Stimulated activated naive CD8-positive, alpha-beta T cell treated with anti-CD3 and anti-CD28 coated beads, Interleukin-15, Interleukin-2, amounts not matched to agents 100 U/mL and 50 U/mL, for 24 hours (primary cell): ENCODE measurements at regions not wholly inside any gene's neighbourhood (a gene's known extent, or its start where the extent isn't known, plus 50 kb on each side); places are given as distances from the start of the nearest gene placed in this dataset.
A peak's percentile ranks its signal among the peaks of the same experiment; 100 is the strongest.
"Not testable (repeated sequence)": the region's sequence is repeated elsewhere in the genome, so short reads cannot be mapped to it uniquely, and the experiment has no call there.

Experiments
- ATAC-seq: fragments of 150-1000 bp; cut with Tn5 transposase; one replicate; pipeline ENCODE4 v1.10.0; 2021
- DNase-seq: peaks from one replicate; pipeline ENCODE4 v3.0.0; 2021

GRCh38 chr11:19433367-19433766 lies 192.6 kb upstream of the E2F8 start:
- DNase-seq = no peak
- no peak for ATAC-seq

GRCh38 chr11:19432370-19433061 lies 191.8 kb upstream of the E2F8 start:
- ATAC-seq (no peak), DNase-seq (no peak)

GRCh38 chr11:19430754-19431398 lies 190.1 kb upstream of the E2F8 start:
- no peak for DNase-seq
- ATAC-seq = no peak

- DNase-seq = no peak
These were observed 189.6 kb upstream of the E2F8 start for GRCh38 chr11:19430346-19430745.

GRCh38 chr11:19429108-19429760 lies 188.5 kb upstream of the E2F8 start:
- DNase-seq (no peak), ATAC-seq (no peak)

More at GRCh38 chr11:19430346-19430745, 189.6 kb upstream of the E2F8 start:
- no peak for ATAC-seq

GRCh38 chr11:19428206-19429002 lies 187.7 kb upstream of the E2F8 start:
- peak; percentile 46 for ATAC-seq
- no peak for DNase-seq

GRCh38 chr11:19426756-19427403 lies 186.1 kb upstream of the E2F8 start:
- ATAC-seq = no peak

GRCh38 chr11:19426011-19426755 lies 185.4 kb upstream of the E2F8 start:
- ATAC-seq (no peak), DNase-seq (no peak)

More at GRCh38 chr11:19426756-19427403, 186.1 kb upstream of the E2F8 start:
- DNase-seq = no peak

GRCh38 chr11:19422276-19422675 lies 181.5 kb upstream of the E2F8 start:
- ATAC-seq (no peak), DNase-seq (no peak)

- DNase-seq (no peak), ATAC-seq (no peak)
These were observed 180.3 kb upstream of the E2F8 start for GRCh38 chr11:19420868-19421533.

- ATAC-seq = no peak
- DNase-seq = no peak
These were observed 179.1 kb upstream of the E2F8 start for GRCh38 chr11:19419808-19420207.

GRCh38 chr11:19419021-19419750 lies 178.4 kb upstream of the E2F8 start:
- ATAC-seq (no peak), DNase-seq (no peak)

GRCh38 chr11:19418221-19418620 lies 177.5 kb upstream of the E2F8 start:
- ATAC-seq (no peak), DNase-seq (no peak)

- DNase-seq, ATAC-seq: not testable (repeated sequence)
These were observed 171.3 kb upstream of the E2F8 start for GRCh38 chr11:19412070-19412469.

GRCh38 chr11:19410032-19410431 lies 169.3 kb upstream of the E2F8 start:
- DNase-seq (no peak), ATAC-seq (no peak)

GRCh38 chr11:19409307-19409706 lies 168.6 kb upstream of the E2F8 start:
- no peak for ATAC-seq

GRCh38 chr11:19407677-19408270 lies 167.0 kb upstream of the E2F8 start:
- ATAC-seq (no peak), DNase-seq (no peak)

More at GRCh38 chr11:19409307-19409706, 168.6 kb upstream of the E2F8 start:
- no peak for DNase-seq

- no peak for DNase-seq
- no peak for ATAC-seq
These were observed 165.2 kb upstream of the E2F8 start for GRCh38 chr11:19405966-19406365.

GRCh38 chr11:19404787-19405186 lies 164.0 kb upstream of the E2F8 start:
- DNase-seq = no peak
- no peak for ATAC-seq
